AG04450 (cell line): ENCODE measurements at regions not wholly inside any gene's neighbourhood (a gene's known extent, or its start where the extent isn't known, plus 50 kb on each side); places are given as distances from the start of the nearest gene placed in this dataset.

ENCODE experiments used
- CTCF ChIA-PET: fragments of 300-600, 350-600 bp; formaldehyde crosslinking; extraction: SDS; loops from one replicate; lab custom pipeline; 2022; ENCODE audit warnings: antibody characterized with exemption, inconsistent platforms; lab: Charles Lee
- POLR2A ChIA-PET: fragments of 350-600 bp; formaldehyde crosslinking; extraction: SDS; loops from one replicate; lab custom pipeline; 2021; ENCODE audit warnings: antibody characterized with exemption, inconsistent platforms; lab: Yijun Ruan, JAX
- DNase-seq: peaks from one replicate; pipeline ENCODE4 v3.0.0-alpha.2; 2011; ENCODE audit warnings: low read depth, low spot score
- H3K27ac ChIP-seq: one replicate; pipeline ENCODE4 v1.5.1; 2012; ENCODE audit warnings: low read depth, low read length, control low read depth
- H3K27me3 ChIP-seq: one replicate; pipeline ENCODE4 v1.6.0; 2012; ENCODE audit warnings: low read length; ENCODE audit not compliant: control insufficient read depth, insufficient read depth
- H3K4me3 ChIP-seq: 2 replicates; pipeline ENCODE4 v1.5.1; 2011; ENCODE audit warnings: mild to moderate bottlenecking, low read depth, low read length, control low read depth
- H3K9me3 ChIP-seq: 2 replicates; pipeline ENCODE4 v1.5.1; 2012; ENCODE audit warnings: low read length; ENCODE audit not compliant: control insufficient read depth, insufficient read depth
- TF ChIP-seq, protein P1 (sequence below): IDR thresholded peaks from 2 replicates; pipeline ENCODE4 v1.5.1; 2011; ENCODE audit warnings: low read depth, low read length, control low read depth, inconsistent platforms

- no peak overlapping the region for H3K27ac ChIP-seq
- ChIA-PET CTCF (interaction anchor here (0.6 kb wide), 1 partner anchor 20 kb away, joined by 4 read pairs; no protein-coding TSS in a partner anchor), POLR2A (no interaction called here)
- no peak overlapping the region for H3K4me3 ChIP-seq
- peaks cover 12% of the 10 kb centered on the region; the same call in 1 of the 2 replicates for H3K9me3 ChIP-seq
- TF ChIP-seq, protein P1, sequence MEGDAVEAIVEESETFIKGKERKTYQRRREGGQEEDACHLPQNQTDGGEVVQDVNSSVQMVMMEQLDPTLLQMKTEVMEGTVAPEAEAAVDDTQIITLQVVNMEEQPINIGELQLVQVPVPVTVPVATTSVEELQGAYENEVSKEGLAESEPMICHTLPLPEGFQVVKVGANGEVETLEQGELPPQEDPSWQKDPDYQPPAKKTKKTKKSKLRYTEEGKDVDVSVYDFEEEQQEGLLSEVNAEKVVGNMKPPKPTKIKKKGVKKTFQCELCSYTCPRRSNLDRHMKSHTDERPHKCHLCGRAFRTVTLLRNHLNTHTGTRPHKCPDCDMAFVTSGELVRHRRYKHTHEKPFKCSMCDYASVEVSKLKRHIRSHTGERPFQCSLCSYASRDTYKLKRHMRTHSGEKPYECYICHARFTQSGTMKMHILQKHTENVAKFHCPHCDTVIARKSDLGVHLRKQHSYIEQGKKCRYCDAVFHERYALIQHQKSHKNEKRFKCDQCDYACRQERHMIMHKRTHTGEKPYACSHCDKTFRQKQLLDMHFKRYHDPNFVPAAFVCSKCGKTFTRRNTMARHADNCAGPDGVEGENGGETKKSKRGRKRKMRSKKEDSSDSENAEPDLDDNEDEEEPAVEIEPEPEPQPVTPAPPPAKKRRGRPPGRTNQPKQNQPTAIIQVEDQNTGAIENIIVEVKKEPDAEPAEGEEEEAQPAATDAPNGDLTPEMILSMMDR: no peak
- no peak for DNase-seq
- H3K27me3 ChIP-seq: no peaks in the 10 kb centered on the region
These were observed 97.3 kb upstream of the SFMBT2 start for GRCh38 chr10:7507887-7508726.

DNA sequence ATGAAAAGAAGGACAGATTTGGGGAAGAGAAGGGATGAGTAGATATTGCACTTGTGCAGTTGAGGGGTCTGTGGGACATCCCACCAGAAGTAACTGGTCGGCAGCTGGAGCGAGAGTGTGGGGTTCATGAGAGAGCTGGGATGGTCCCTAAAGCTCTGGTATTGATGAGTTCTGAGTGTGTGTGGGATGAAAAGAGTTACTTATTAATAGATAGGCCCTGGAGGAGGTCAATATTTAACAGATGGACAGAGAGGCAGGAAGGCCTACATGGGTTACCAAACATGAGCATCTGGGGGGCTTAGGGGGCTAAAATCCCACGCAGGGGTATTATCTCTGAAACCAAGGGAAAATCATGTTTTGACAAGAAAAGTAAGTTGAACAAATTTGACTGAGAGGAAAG lies 95.7 kb upstream of the SFMBT2 start:
- Histone ChIP-seq H3K27ac (no peak overlapping the region), H3K9me3 (peaks cover 12% of the 10 kb centered on the region), H3K4me3 (no peak overlapping the region), H3K27me3 (no peaks in the 10 kb centered on the region)
- DNase-seq: no peak
- TF ChIP-seq, protein P1: no peak
- CTCF ChIA-PET: no interaction called here
- POLR2A ChIA-PET: no interaction called here

GRCh38 chr10:7505196-7505595 lies 94.4 kb upstream of the SFMBT2 start:
- POLR2A ChIA-PET: no interaction called here
- TF ChIP-seq, protein P1: no peak

GRCh38 chr10:7503190-7503589 lies 92.4 kb upstream of the SFMBT2 start:
- POLR2A ChIA-PET: no interaction called here
- Histone ChIP-seq H3K27ac (no peak overlapping the region), H3K27me3 (no peaks in the 10 kb centered on the region), H3K9me3 (peaks cover 17% of the 10 kb centered on the region), H3K4me3 (no peak overlapping the region)
- CTCF ChIA-PET: interaction anchor here (1.3 kb wide), 1 partner anchor 22 kb away, joined by 7 read pairs; no protein-coding TSS in a partner anchor
- TF ChIP-seq, protein P1: no peak
- DNase-seq: no peak

More at GRCh38 chr10:7505196-7505595, 94.4 kb upstream of the SFMBT2 start:
- Histone ChIP-seq H3K9me3 (peaks cover 19% of the 10 kb centered on the region), H3K27me3 (no peaks in the 10 kb centered on the region), H3K27ac (no peak overlapping the region), H3K4me3 (no peak overlapping the region)
- CTCF ChIA-PET: no interaction called here
- DNase-seq: no peak

GRCh38 chr10:7501157-7501556 lies 90.3 kb upstream of the SFMBT2 start:
- peaks cover 14% of the 10 kb centered on the region for H3K9me3 ChIP-seq
- no peak for DNase-seq
- TF ChIP-seq, protein P1: no peak
- ChIA-PET POLR2A (no interaction called here), CTCF (interaction anchor here (1.2 kb wide), 1 partner anchor 24 kb away, joined by 5 read pairs; no protein-coding TSS in a partner anchor)
- no peaks in the 10 kb centered on the region for H3K27me3 ChIP-seq
- no peak overlapping the region for H3K4me3 ChIP-seq
- no peak overlapping the region for H3K27ac ChIP-seq
